ENCODE measurements at regions not wholly inside any gene's neighbourhood (a gene's known extent, or its start where the extent isn't known, plus 50 kb on each side); places are given as distances from the start of the nearest gene placed in this dataset.

DNA sequence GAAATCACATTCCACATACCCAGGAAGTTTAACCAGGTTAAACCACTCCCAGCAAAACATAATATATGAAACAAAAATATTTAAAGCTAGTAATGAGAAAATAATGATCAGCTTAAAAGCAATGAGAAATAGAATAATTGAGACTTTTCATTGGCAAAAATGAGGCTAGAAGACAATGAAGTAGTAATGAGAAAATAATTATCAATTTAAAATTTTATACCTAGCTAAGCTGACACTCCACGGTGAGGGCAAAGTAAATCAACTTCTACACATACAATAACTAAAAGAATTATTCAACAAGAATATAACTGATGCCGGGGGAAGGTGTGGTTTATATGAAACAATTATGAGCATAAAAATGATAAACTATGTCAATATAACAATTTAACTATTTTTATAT, 82.2 kb upstream of the TES start:
- no peak for TF ChIP-seq TAF1 (IDR thresholded peaks at IDR 0.05; ENCODE audit: borderline replicate concordance, insufficient read depth, low read length)
- TF ChIP-seq SIN3A (IDR thresholded peaks at IDR 0.05; ENCODE audit: borderline replicate concordance, insufficient read depth, low read length): no peak
- TF ChIP-seq, protein P1, sequence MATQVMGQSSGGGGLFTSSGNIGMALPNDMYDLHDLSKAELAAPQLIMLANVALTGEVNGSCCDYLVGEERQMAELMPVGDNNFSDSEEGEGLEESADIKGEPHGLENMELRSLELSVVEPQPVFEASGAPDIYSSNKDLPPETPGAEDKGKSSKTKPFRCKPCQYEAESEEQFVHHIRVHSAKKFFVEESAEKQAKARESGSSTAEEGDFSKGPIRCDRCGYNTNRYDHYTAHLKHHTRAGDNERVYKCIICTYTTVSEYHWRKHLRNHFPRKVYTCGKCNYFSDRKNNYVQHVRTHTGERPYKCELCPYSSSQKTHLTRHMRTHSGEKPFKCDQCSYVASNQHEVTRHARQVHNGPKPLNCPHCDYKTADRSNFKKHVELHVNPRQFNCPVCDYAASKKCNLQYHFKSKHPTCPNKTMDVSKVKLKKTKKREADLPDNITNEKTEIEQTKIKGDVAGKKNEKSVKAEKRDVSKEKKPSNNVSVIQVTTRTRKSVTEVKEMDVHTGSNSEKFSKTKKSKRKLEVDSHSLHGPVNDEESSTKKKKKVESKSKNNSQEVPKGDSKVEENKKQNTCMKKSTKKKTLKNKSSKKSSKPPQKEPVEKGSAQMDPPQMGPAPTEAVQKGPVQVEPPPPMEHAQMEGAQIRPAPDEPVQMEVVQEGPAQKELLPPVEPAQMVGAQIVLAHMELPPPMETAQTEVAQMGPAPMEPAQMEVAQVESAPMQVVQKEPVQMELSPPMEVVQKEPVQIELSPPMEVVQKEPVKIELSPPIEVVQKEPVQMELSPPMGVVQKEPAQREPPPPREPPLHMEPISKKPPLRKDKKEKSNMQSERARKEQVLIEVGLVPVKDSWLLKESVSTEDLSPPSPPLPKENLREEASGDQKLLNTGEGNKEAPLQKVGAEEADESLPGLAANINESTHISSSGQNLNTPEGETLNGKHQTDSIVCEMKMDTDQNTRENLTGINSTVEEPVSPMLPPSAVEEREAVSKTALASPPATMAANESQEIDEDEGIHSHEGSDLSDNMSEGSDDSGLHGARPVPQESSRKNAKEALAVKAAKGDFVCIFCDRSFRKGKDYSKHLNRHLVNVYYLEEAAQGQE (IDR thresholded peaks at IDR 0.05; ENCODE audit: insufficient read depth in 1 of 2, low read depth in 2 of 2, low read length in 2 of 2): no peak
- no peak for TF ChIP-seq POLR2AphosphoS5 (IDR thresholded peaks at IDR 0.05; ENCODE audit: low read depth, low read length)
- no peak for TF ChIP-seq FOXP2 (optimal IDR thresholded peaks at IDR 0.05; ENCODE audit: borderline replicate concordance, extremely low read depth, extremely low read length, insufficient read depth)

DNA sequence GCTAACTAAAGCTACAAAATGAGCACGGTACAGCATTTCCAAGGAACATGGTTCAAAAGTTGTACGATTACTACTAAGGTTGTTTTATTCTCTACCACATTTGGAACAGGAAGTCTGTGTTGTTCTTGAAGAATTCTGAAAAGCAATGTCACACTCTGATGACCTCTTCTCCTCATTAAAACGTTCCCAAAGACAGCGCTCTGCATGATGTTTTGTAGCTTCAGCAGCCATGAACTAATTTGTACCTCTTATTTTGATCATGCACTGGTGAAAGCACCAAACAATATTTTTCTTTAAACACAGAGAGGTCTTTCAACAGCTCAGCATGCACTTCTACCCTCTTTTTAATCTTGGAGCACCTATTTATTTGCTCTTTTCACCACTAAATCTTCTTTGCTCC, 75.0 kb upstream of the TES start:
- TF ChIP-seq SIN3A (IDR thresholded peaks at IDR 0.05; ENCODE audit: borderline replicate concordance, insufficient read depth, low read length): no peak
- TF ChIP-seq POLR2AphosphoS5 (IDR thresholded peaks at IDR 0.05; ENCODE audit: low read depth, low read length): no peak
- TF ChIP-seq, protein P1 (IDR thresholded peaks at IDR 0.05; ENCODE audit: insufficient read depth in 1 of 2, low read depth in 2 of 2, low read length in 2 of 2): no peak
- TF ChIP-seq FOXP2 (optimal IDR thresholded peaks at IDR 0.05; ENCODE audit: borderline replicate concordance, extremely low read depth, extremely low read length, insufficient read depth): no peak
- TF ChIP-seq TAF1 (IDR thresholded peaks at IDR 0.05; ENCODE audit: borderline replicate concordance, insufficient read depth, low read length): no peak

DNA sequence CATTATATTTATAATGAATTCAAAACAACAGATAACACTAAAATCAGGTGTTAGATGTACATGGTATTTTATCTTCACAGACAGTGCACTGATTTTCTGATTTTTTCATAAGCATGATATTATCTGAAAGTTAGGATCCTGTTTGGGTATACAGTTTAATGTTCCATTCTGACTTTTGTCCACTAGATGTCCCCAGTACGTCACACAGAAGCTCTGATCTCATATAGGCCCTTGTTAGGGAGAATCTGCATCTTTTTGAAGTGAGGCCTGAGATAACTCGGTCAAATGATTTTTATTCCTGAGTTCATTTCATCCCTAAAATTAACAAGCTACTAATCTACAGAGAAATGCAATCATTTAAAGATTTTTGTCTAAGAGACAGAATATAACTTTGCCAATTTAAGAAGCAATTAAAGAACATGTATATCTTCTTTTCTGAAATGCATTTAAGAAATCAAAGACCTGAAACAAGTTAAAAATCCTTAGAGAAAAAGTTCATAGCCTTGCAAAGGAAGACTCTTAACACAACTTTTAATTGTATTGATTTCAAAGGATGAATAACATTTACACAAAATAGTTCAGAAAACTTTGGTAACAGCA, 72.0 kb upstream of the TES start:
- no peak for TF ChIP-seq SIN3A (IDR thresholded peaks at IDR 0.05; ENCODE audit: borderline replicate concordance, insufficient read depth, low read length)
- TF ChIP-seq, protein P1 (IDR thresholded peaks at IDR 0.05; ENCODE audit: insufficient read depth in 1 of 2, low read depth in 2 of 2, low read length in 2 of 2): no peak
- TF ChIP-seq FOXP2 (optimal IDR thresholded peaks at IDR 0.05; ENCODE audit: borderline replicate concordance, extremely low read depth, extremely low read length, insufficient read depth): no peak
- TF ChIP-seq TAF1 (IDR thresholded peaks at IDR 0.05; ENCODE audit: borderline replicate concordance, insufficient read depth, low read length): 0 out of 2 replicates have a peak, but pooled peaks have one; percentile 12
- no peak for TF ChIP-seq POLR2AphosphoS5 (IDR thresholded peaks at IDR 0.05; ENCODE audit: low read depth, low read length)

DNA sequence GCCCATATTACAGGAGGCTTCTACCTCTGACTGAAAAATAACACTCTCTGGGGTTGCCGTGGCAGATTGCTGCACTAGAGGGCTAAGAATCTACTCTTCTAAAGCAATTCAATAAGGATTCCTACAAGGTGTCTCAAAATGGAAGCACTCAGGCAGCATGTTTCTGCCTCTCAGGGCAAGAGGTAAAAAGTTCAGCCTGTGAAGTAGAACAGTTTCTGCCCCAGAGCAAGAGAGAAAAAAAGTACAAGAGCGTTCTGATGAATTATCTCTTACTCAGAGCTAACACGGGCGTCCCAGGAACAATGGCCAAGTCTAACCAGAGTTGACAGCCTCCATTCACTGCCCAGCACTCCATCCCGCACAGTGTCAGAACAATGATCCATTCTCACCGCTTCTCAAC, 71.3 kb upstream of the TES start:
- TF ChIP-seq SIN3A (IDR thresholded peaks at IDR 0.05; ENCODE audit: borderline replicate concordance, insufficient read depth, low read length) (no peak), TAF1 (IDR thresholded peaks at IDR 0.05; ENCODE audit: borderline replicate concordance, insufficient read depth, low read length) (no peak), POLR2AphosphoS5 (IDR thresholded peaks at IDR 0.05; ENCODE audit: low read depth, low read length) (no peak), FOXP2 (optimal IDR thresholded peaks at IDR 0.05; ENCODE audit: borderline replicate concordance, extremely low read depth, extremely low read length, insufficient read depth) (no peak)
- TF ChIP-seq, protein P1 (IDR thresholded peaks at IDR 0.05; ENCODE audit: insufficient read depth in 1 of 2, low read depth in 2 of 2, low read length in 2 of 2): no peak
